Fibroblast of gingiva (primary cell): ENCODE measurements at regions not wholly inside any gene's neighbourhood (a gene's known extent, or its start where the extent isn't known, plus 50 kb on each side); places are given as distances from the start of the nearest gene placed in this dataset.

ENCODE experiments used
- DNase-seq: peaks from one replicate; pipeline ENCODE4 v3.0.0-alpha.2; 2011; ENCODE audit warnings: low read depth

GRCh38 chr6:170160628-170161611, 130.0 kb downstream of the DLL1 start:
- DNase-seq = no peak

GRCh38 chr6:170160031-170160627, 130.7 kb downstream of the DLL1 start:
- no peak for DNase-seq

- no peak for DNase-seq
Observed at GRCh38 chr6:170159022-170159965, 131.6 kb downstream of the DLL1 start.

- DNase-seq = no peak
Observed at GRCh38 chr6:170158296-170159021, 132.4 kb downstream of the DLL1 start.

GRCh38 chr6:170157567-170158218, 133.2 kb downstream of the DLL1 start:
- no peak for DNase-seq

GRCh38 chr6:170156448-170157375, 134.2 kb downstream of the DLL1 start:
- no peak for DNase-seq

- no peak for DNase-seq
Observed at GRCh38 chr6:170155464-170156196, 135.2 kb downstream of the DLL1 start.

GRCh38 chr6:170153436-170154319, 137.2 kb downstream of the DLL1 start:
- DNase-seq = no peak

- DNase-seq = no peak
Observed at GRCh38 chr6:170152989-170153388, 137.9 kb downstream of the DLL1 start.

GRCh38 chr6:170152124-170152926, 138.6 kb downstream of the DLL1 start:
- DNase-seq = peak; percentile 15

GRCh38 chr6:170151804-170152123, 139.1 kb downstream of the DLL1 start:
- DNase-seq = no peak

- no peak for DNase-seq
Observed at GRCh38 chr6:170151321-170151771, 139.5 kb downstream of the DLL1 start.

GRCh38 chr6:170150590-170150945, 140.3 kb downstream of the DLL1 start:
- no peak for DNase-seq

GRCh38 chr6:170149681-170150589, 140.9 kb downstream of the DLL1 start:
- DNase-seq = no peak

GRCh38 chr6:170148709-170149470, 142.0 kb downstream of the DLL1 start:
- no peak for DNase-seq
